ENCODE measurements at regions not wholly inside any gene's neighbourhood (a gene's known extent, or its start where the extent isn't known, plus 50 kb on each side); places are given as distances from the start of the nearest gene placed in this dataset.

DNA sequence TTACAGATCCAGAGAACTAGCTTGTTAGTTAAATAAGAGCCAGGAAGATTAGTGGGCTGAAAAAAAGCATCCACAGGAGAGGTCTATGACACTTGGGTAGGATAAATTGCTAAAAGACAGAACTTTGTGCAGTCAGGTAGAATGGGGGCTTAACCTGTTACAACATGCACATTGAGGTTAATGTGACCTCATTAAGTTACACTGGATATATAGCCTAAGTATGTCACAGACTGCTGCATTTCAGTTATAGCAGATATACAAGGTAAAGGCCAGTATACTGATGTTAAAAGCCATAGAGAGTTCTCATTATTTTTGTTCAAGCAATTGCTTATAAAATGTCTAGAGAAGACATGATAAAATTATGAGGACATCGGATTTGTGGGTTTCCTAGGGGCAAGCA lies 1179.9 kb upstream of the PCDH9 start:
- TF ChIP-seq Cebpa-rat (IDR thresholded peaks at IDR 0.05): no peak

GRCh38 chr13:68390987-68391386 lies 1160.9 kb upstream of the PCDH9 start:
- H3K4me3 ChIP-seq: no peak overlapping the region
- no peak overlapping the region for H3K4me2 ChIP-seq
- H3K27ac ChIP-seq: no peak overlapping the region
- no peaks in the 10 kb centered on the region for H3K36me3 ChIP-seq
- no peaks in the 10 kb centered on the region for H3K27me3 ChIP-seq
- no peak for TF ChIP-seq Cebpa-rat (IDR thresholded peaks at IDR 0.05)
- no peaks in the 10 kb centered on the region for H3K9me3 ChIP-seq
- no peaks in the 10 kb centered on the region for H3K4me1 ChIP-seq
- no peak overlapping the region for H3K9ac ChIP-seq
- no peaks in the 10 kb centered on the region for H4K20me1 ChIP-seq

More for the DNA sequence above, 1179.9 kb upstream of the PCDH9 start:
- Histone ChIP-seq H3K4me3 (no peak overlapping the region), H3K27me3 (no peaks in the 10 kb centered on the region), H3K27ac (no peak overlapping the region), H3K9me3 (peaks cover 15% of the 10 kb centered on the region), H3K9ac (no peak overlapping the region), H4K20me1 (no peaks in the 10 kb centered on the region), H3K36me3 (no peaks in the 10 kb centered on the region), H3K4me2 (no peak overlapping the region), H3K4me1 (no peaks in the 10 kb centered on the region)

DNA sequence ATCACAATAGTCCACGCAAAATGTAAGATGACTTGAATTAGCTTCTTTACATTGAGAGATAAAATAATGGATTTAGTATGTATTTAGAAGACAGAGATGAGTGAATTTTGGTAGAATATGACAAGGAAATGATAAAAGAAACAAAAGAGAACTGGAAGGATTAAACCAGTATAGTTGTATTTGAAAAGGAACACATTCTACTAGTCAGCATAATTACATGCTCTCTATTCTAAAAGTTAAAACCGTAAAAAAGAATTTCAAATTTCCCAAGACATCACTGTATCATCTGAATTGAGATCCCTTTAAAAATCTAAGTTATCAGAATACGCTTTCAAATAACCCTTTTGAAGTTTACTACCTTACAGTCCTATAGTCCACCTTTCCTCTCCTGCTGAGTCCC lies 1156.7 kb upstream of the PCDH9 start:
- Histone ChIP-seq H3K4me1 (no peaks in the 10 kb centered on the region), H3K27ac (no peak overlapping the region), H3K36me3 (no peaks in the 10 kb centered on the region), H3K4me3 (no peak overlapping the region), H3K27me3 (no peaks in the 10 kb centered on the region), H4K20me1 (no peaks in the 10 kb centered on the region), H3K9me3 (no peaks in the 10 kb centered on the region), H3K4me2 (no peak overlapping the region), H3K9ac (no peak overlapping the region)
- no peak for TF ChIP-seq Cebpa-rat (IDR thresholded peaks at IDR 0.05)

- no peaks in the 10 kb centered on the region for H3K36me3 ChIP-seq
- TF ChIP-seq Cebpa-rat (IDR thresholded peaks at IDR 0.05): no peak
- no peaks in the 10 kb centered on the region for H3K4me1 ChIP-seq
- no peak overlapping the region for H3K4me3 ChIP-seq
- H4K20me1 ChIP-seq: no peaks in the 10 kb centered on the region
- no peak overlapping the region for H3K4me2 ChIP-seq
- H3K27ac ChIP-seq: no peak overlapping the region
- H3K27me3 ChIP-seq: no peaks in the 10 kb centered on the region
- H3K9ac ChIP-seq: no peak overlapping the region
- H3K9me3 ChIP-seq: no peaks in the 10 kb centered on the region
Measured at GRCh38 chr13:68380041-68380973, 1150.2 kb upstream of the PCDH9 start.

DNA sequence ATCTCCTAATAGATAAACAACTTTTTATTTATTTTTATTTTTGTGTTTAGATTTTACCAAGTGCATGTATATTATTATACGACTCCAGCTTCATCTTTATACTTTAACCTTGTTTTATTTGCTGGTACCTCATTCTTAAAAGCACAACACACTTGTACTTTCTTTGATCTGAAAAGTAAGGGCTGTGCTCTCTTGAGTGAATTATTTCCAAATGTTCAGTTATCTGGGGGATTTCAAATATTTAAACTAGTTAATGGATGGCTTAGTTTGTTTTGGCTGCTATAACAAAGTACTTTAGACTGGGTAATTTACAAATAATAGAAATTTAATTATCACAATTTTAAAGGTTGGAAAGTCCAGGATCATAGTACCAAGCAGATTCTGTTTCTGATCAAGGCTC lies 1148.2 kb upstream of the PCDH9 start:
- Histone ChIP-seq H4K20me1 (no peaks in the 10 kb centered on the region), H3K36me3 (no peaks in the 10 kb centered on the region), H3K9ac (no peak overlapping the region), H3K27ac (no peak overlapping the region), H3K4me2 (no peak overlapping the region), H3K9me3 (no peaks in the 10 kb centered on the region), H3K4me1 (no peaks in the 10 kb centered on the region), H3K4me3 (no peak overlapping the region), H3K27me3 (no peaks in the 10 kb centered on the region)
- no peak for TF ChIP-seq Cebpa-rat (IDR thresholded peaks at IDR 0.05)

GRCh38 chr13:68375004-68375403 lies 1144.9 kb upstream of the PCDH9 start:
- Histone ChIP-seq H3K9ac (no peak overlapping the region), H3K4me1 (no peaks in the 10 kb centered on the region), H3K9me3 (no peaks in the 10 kb centered on the region), H3K36me3 (no peaks in the 10 kb centered on the region), H3K27me3 (no peaks in the 10 kb centered on the region), H4K20me1 (no peaks in the 10 kb centered on the region), H3K27ac (no peak overlapping the region), H3K4me3 (no peak overlapping the region), H3K4me2 (no peak overlapping the region)
- TF ChIP-seq Cebpa-rat (IDR thresholded peaks at IDR 0.05): no peak

GRCh38 chr13:68369739-68370138 lies 1139.6 kb upstream of the PCDH9 start:
- H3K27ac ChIP-seq: no peak overlapping the region
- H3K4me2 ChIP-seq: no peak overlapping the region
- no peaks in the 10 kb centered on the region for H3K27me3 ChIP-seq
- H3K36me3 ChIP-seq: no peaks in the 10 kb centered on the region
- H3K4me1 ChIP-seq: no peaks in the 10 kb centered on the region
- H3K4me3 ChIP-seq: no peak overlapping the region
- no peak overlapping the region for H3K9ac ChIP-seq
- no peaks in the 10 kb centered on the region for H4K20me1 ChIP-seq
- H3K9me3 ChIP-seq: no peaks in the 10 kb centered on the region
- no peak for TF ChIP-seq Cebpa-rat (IDR thresholded peaks at IDR 0.05)

DNA sequence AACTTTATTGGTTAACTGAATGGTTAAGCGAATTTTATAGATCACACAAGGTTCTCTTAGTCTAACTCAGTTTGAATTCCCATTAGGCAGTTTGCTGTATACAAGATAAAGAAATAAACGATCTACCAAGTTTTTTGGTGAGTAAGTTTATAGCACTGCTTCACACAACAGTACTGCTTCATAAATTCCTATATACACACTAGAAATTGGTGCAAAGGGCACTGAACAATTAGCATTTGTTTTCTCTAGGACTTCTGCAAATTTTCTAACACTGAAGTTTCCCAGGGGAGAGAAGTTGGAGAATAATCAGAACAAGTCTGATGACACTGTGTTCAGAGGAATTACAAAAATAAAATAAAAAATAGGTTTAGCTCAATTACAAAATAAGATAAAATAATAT lies 1138.8 kb upstream of the PCDH9 start:
- no peak overlapping the region for H3K27ac ChIP-seq
- H3K9ac ChIP-seq: no peak overlapping the region
- H3K27me3 ChIP-seq: no peaks in the 10 kb centered on the region
- TF ChIP-seq Cebpa-rat (IDR thresholded peaks at IDR 0.05): no peak
- no peaks in the 10 kb centered on the region for H3K36me3 ChIP-seq
- no peaks in the 10 kb centered on the region for H3K4me1 ChIP-seq
- no peaks in the 10 kb centered on the region for H3K9me3 ChIP-seq
- no peaks in the 10 kb centered on the region for H4K20me1 ChIP-seq
- no peak overlapping the region for H3K4me3 ChIP-seq
- no peak overlapping the region for H3K4me2 ChIP-seq

DNA sequence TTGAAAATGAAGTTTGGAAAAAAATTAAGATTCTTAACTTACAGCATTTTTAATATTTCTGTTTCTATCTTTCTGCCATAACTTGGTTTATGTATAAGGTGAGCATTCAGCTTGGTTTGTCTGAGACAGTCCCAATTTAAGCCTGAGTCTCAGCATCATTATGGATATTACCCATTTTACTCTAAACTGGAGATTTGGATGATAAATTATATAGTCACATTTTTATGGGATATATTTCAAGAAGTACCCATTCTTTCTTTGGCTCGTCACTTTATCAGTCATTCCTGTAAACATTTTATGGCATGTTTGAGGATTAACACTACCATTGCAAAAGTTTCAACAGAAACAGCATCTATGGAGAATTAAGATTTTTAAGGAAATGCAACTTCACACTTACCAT lies 1129.0 kb upstream of the PCDH9 start:
- H4K20me1 ChIP-seq: no peaks in the 10 kb centered on the region

DNA sequence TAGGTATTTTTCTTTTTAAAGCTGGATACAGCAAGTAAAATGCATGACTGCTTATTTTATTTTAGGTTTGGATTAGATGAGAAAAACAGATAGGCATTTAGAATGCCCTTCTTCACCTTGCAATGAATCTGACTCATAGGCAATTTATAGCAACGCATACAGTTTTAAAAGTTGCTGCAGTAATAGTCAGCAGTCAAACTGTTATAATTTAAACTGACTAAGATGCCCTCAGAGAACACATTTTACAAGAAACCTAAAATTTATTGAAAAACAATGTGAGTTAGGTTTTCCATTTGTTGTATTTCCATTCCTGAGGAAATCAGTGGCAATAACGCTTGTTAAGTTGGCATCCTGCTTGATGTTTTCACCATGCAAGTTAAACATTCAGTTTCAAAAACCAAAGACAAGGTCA lies 1128.2 kb upstream of the PCDH9 start:
- no peak overlapping the region for H3K4me3 ChIP-seq
- no peaks in the 10 kb centered on the region for H3K27me3 ChIP-seq
- no peaks in the 10 kb centered on the region for H3K36me3 ChIP-seq
- H4K20me1 ChIP-seq: no peaks in the 10 kb centered on the region
- H3K4me1 ChIP-seq: no peaks in the 10 kb centered on the region
- no peak for TF ChIP-seq Cebpa-rat (IDR thresholded peaks at IDR 0.05)
- H3K9me3 ChIP-seq: no peaks in the 10 kb centered on the region
- H3K27ac ChIP-seq: no peak overlapping the region
- H3K4me2 ChIP-seq: no peak overlapping the region
- H3K9ac ChIP-seq: no peak overlapping the region

More for the DNA sequence above, 1129.0 kb upstream of the PCDH9 start:
- Histone ChIP-seq H3K36me3 (no peaks in the 10 kb centered on the region), H3K9ac (no peak overlapping the region), H3K4me2 (no peak overlapping the region), H3K27me3 (no peaks in the 10 kb centered on the region), H3K4me1 (no peaks in the 10 kb centered on the region), H3K4me3 (no peak overlapping the region), H3K9me3 (no peaks in the 10 kb centered on the region), H3K27ac (no peak overlapping the region)
- no peak for TF ChIP-seq Cebpa-rat (IDR thresholded peaks at IDR 0.05)
